ENCODE measurements at regions not wholly inside any gene's neighbourhood (a gene's known extent, or its start where the extent isn't known, plus 50 kb on each side); places are given as distances from the start of the nearest gene placed in this dataset.
"Not testable (repeated sequence)": the region's sequence is repeated elsewhere in the genome, so short reads cannot be mapped to it uniquely, and the experiment has no call there.

DNA sequence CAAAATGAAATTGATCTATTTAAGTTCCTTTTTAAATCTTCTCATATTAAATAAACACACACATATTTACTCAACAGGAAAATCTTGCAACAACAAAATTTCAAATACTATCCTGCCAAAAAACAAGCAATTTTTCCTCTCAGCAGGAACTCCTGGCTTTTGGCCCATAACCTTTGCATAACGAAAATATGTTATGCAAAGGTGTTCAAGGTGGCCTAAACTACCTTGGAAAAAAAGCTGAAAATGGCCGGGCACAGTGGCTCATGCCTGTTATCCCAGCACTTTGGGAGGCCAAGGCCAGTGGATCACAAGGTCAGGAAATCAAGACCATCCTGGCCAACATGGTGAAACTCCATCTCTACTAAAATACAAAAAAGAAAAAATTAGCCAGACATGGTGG is 424.3 kb upstream of the ZNF337 start:
- not testable (repeated sequence) for TF ChIP-seq EZH2phosphoT487 (IDR thresholded peaks at IDR 0.05; ENCODE audit: insufficient read depth, low read depth); EZH2 (IDR thresholded peaks at IDR 0.05; ENCODE audit: insufficient read depth, poor library complexity, severe bottlenecking)

Data from GM23248 (cell line).